MCF 10A (cell line): ENCODE measurements at regions not wholly inside any gene's neighbourhood (a gene's known extent, or its start where the extent isn't known, plus 50 kb on each side); places are given as distances from the start of the nearest gene placed in this dataset.

Source experiments
- BruUV-seq: library from RNA; stranded (reverse); fragments of 400-500 nt; replicated peaks from 2 replicates; lab custom pipeline; 2021; lab: Mats Ljungman, UMichigan
- CTCF ChIA-PET: fragments of 300-600 bp; sonication (Branson Sonifier 250); formaldehyde crosslinking; extraction: SDS; loops from one replicate; lab custom pipeline; 2021; ENCODE audit warnings: antibody characterized with exemption, inconsistent platforms; lab: Yijun Ruan, JAX
- POLR2A ChIA-PET: fragments of 300-600, 350-650 bp; sonication (Branson Sonifier 250); formaldehyde crosslinking; extraction: SDS; loops from one replicate; lab custom pipeline; 2020; ENCODE audit warnings: antibody characterized with exemption, inconsistent platforms; lab: Yijun Ruan, JAX
- DNase-seq: peaks from one replicate; pipeline ENCODE4 v3.0.0-alpha.2; 2018; ENCODE audit not compliant: unreplicated experiment
- H3K27ac Mint-ChIP-seq: one replicate; pipeline ENCODE4 v1.8.0; 2022; ENCODE audit warnings: mild to moderate bottlenecking, low read depth, mixed read lengths; ENCODE audit not compliant: unreplicated experiment
- H3K27me3 Mint-ChIP-seq: one replicate; pipeline ENCODE4 v1.8.0; 2022; ENCODE audit warnings: mixed read lengths; ENCODE audit not compliant: insufficient read depth, unreplicated experiment
- H3K36me3 Mint-ChIP-seq: one replicate; pipeline ENCODE4 v1.8.0; 2022; ENCODE audit warnings: mild to moderate bottlenecking, moderate library complexity, mixed read lengths; ENCODE audit not compliant: insufficient read depth, unreplicated experiment
- H3K4me1 Mint-ChIP-seq: one replicate; pipeline ENCODE4 v1.8.0; 2022; ENCODE audit warnings: mixed read lengths; ENCODE audit not compliant: insufficient read depth, unreplicated experiment
- H3K4me3 Mint-ChIP-seq: one replicate; pipeline ENCODE4 v1.8.0; 2022; ENCODE audit warnings: mild to moderate bottlenecking, moderate library complexity, mixed read lengths; ENCODE audit not compliant: unreplicated experiment
- H3K9me3 Mint-ChIP-seq: one replicate; pipeline ENCODE4 v1.8.0; 2022; ENCODE audit warnings: mixed read lengths; ENCODE audit not compliant: unreplicated experiment
- CTCF ChIP-seq: fragments of 200-600 bp; IDR thresholded peaks from one replicate; pipeline ENCODE4 v1.8.0; 2022; ENCODE audit warnings: antibody characterized with exemption, mild to moderate bottlenecking; ENCODE audit not compliant: unreplicated experiment
- intact Hi-C: fragments of 100-400 bp; cut with micrococcal nuclease; formaldehyde crosslinking; loops from 2 replicates; pipeline ENCODE4 v1.14.1; 2022

GRCh38 chr5:159602434-159602833 is 272.1 kb upstream of the IL12B start:
- Mint-ChIP-seq H3K27me3 (no peaks in the 10 kb centered on the region), H3K9me3 (peaks cover 13% of the 10 kb centered on the region), H3K36me3 (no peaks in the 10 kb centered on the region), H3K4me1 (peaks cover 9% of the 10 kb centered on the region), H3K27ac (no peak overlapping the region), H3K4me3 (no peak overlapping the region)
- ChIA-PET CTCF (interaction anchor here (1.5 to 1.6 kb wide), 2 partner anchors 19 to 22 kb away, joined by 5 read pairs; no protein-coding TSS in a partner anchor), POLR2A (interaction anchor here (0.6 kb wide), 1 partner anchor 17 kb away, joined by 3 read pairs; no protein-coding TSS in a partner anchor)
- intact Hi-C loops: no loop called here
- DNase-seq: no peak
- no peak for TF ChIP-seq CTCF
- no TSS peak for BruUV-seq

GRCh38 chr5:159605585-159605984 is 275.3 kb upstream of the IL12B start:
- CTCF ChIA-PET: interaction anchor here (0.6 kb wide), 1 partner anchor 357 kb away, joined by 3 read pairs; no protein-coding TSS in a partner anchor
- no peak for DNase-seq
- POLR2A ChIA-PET: no interaction called here
- no peak for TF ChIP-seq CTCF
- peaks cover 8% of the 10 kb centered on the region for H3K9me3 Mint-ChIP-seq
- H3K36me3 Mint-ChIP-seq: no peaks in the 10 kb centered on the region
- no TSS peak for BruUV-seq
- H3K4me1 Mint-ChIP-seq: peaks cover 4% of the 10 kb centered on the region
- no peaks in the 10 kb centered on the region for H3K27me3 Mint-ChIP-seq
- no peak overlapping the region for H3K4me3 Mint-ChIP-seq
- no peak overlapping the region for H3K27ac Mint-ChIP-seq
- intact Hi-C loops: no loop called here

- no peak for TF ChIP-seq CTCF
- CTCF ChIA-PET: interaction anchor here (0.6 kb wide), 1 partner anchor 1534 kb away, joined by 3 read pairs; no protein-coding TSS in a partner anchor
- Mint-ChIP-seq H3K4me1 (no peaks in the 10 kb centered on the region), H3K27ac (no peak overlapping the region), H3K36me3 (no peaks in the 10 kb centered on the region), H3K9me3 (no peaks in the 10 kb centered on the region), H3K4me3 (no peak overlapping the region), H3K27me3 (no peaks in the 10 kb centered on the region)
- POLR2A ChIA-PET: interaction anchor here (1.4 kb wide), 1 partner anchor 10 kb away, joined by 3 read pairs; no protein-coding TSS in a partner anchor
- DNase-seq: no peak
- BruUV-seq: no TSS peak
- intact Hi-C loops: no loop called here
Measured at GRCh38 chr5:159609359-159609758, 279.1 kb upstream of the IL12B start.

GRCh38 chr5:159610966-159611579 is 280.8 kb upstream of the IL12B start:
- no peak for TF ChIP-seq CTCF
- no peak overlapping the region for H3K4me3 Mint-ChIP-seq
- no TSS peak for BruUV-seq
- no peak for DNase-seq
- no peaks in the 10 kb centered on the region for H3K36me3 Mint-ChIP-seq
- ChIA-PET POLR2A (no interaction called here), CTCF (no interaction called here)
- intact Hi-C loops: no loop called here
- no peaks in the 10 kb centered on the region for H3K4me1 Mint-ChIP-seq
- H3K9me3 Mint-ChIP-seq: no peaks in the 10 kb centered on the region
- H3K27me3 Mint-ChIP-seq: no peaks in the 10 kb centered on the region
- H3K27ac Mint-ChIP-seq: no peak overlapping the region
